HG02938 (cell line): ENCODE measurements at regions not wholly inside any gene's neighbourhood (a gene's known extent, or its start where the extent isn't known, plus 50 kb on each side); places are given as distances from the start of the nearest gene placed in this dataset.

Source experiments
- ATAC-seq: cut with Tn5 transposase; IDR thresholded peaks from one replicate; pipeline ENCODE4 v1.9.1; 2021; ENCODE audit warnings: mild to moderate bottlenecking, moderate library complexity; ENCODE audit not compliant: unreplicated experiment

GRCh38 chr15:81612631-81613030 is 238.6 kb upstream of the TMC3 start:
- ATAC-seq: no peak

- ATAC-seq: no peak
Observed at GRCh38 chr15:81611679-81612078, 237.7 kb upstream of the TMC3 start.

- ATAC-seq: no peak
Observed at GRCh38 chr15:81608309-81608829, 234.4 kb upstream of the TMC3 start.

GRCh38 chr15:81604713-81605112 is 230.7 kb upstream of the TMC3 start:
- ATAC-seq: no peak

- no peak for ATAC-seq
Observed at GRCh38 chr15:81596159-81596865, 222.3 kb upstream of the TMC3 start.

GRCh38 chr15:81595752-81596151 is 221.7 kb upstream of the TMC3 start:
- ATAC-seq: no peak

GRCh38 chr15:81589671-81590070 is 215.7 kb upstream of the TMC3 start:
- ATAC-seq: no peak

- no peak for ATAC-seq
Observed at GRCh38 chr15:81575436-81576123, 201.6 kb upstream of the TMC3 start.

- ATAC-seq: no peak
Observed at GRCh38 chr15:81573098-81573746, 199.2 kb upstream of the TMC3 start.

GRCh38 chr15:81572190-81572589 is 198.2 kb upstream of the TMC3 start:
- no peak for ATAC-seq

- ATAC-seq: no peak
Observed at GRCh38 chr15:81569286-81570080, 195.5 kb upstream of the TMC3 start.

GRCh38 chr15:81567924-81568323 is 193.9 kb upstream of the TMC3 start:
- no peak for ATAC-seq

GRCh38 chr15:81562986-81563385 is 189.0 kb upstream of the TMC3 start:
- ATAC-seq: no peak

GRCh38 chr15:81560405-81560804 is 186.4 kb upstream of the TMC3 start:
- ATAC-seq: no peak

- no peak for ATAC-seq
Observed at GRCh38 chr15:81558056-81558455, 184.0 kb upstream of the TMC3 start.

- no peak for ATAC-seq
Observed at GRCh38 chr15:81555346-81555745, 181.3 kb upstream of the TMC3 start.

- ATAC-seq: no peak
Observed at GRCh38 chr15:81548365-81549130, 174.5 kb upstream of the TMC3 start.

GRCh38 chr15:81547521-81548132 is 173.6 kb upstream of the TMC3 start:
- no peak for ATAC-seq

- no peak for ATAC-seq
Observed at GRCh38 chr15:81544385-81544784, 170.4 kb upstream of the TMC3 start.

GRCh38 chr15:81540909-81541308 is 166.9 kb upstream of the TMC3 start:
- no peak for ATAC-seq
